Neural progenitor cell (in vitro differentiated cells): ENCODE measurements at regions not wholly inside any gene's neighbourhood (a gene's known extent, or its start where the extent isn't known, plus 50 kb on each side); places are given as distances from the start of the nearest gene placed in this dataset.
"Not testable (repeated sequence)": the region's sequence is repeated elsewhere in the genome, so short reads cannot be mapped to it uniquely, and the experiment has no call there.

Experiments used
- DNase-seq: peaks from one replicate; pipeline ENCODE4 v3.0.0-alpha.2; 2016; ENCODE audit warnings: low spot score
- H2AFZ ChIP-seq: fragments of 200-600 bp; sonication (generic); replicated peaks from 2 replicates; pipeline ENCODE4 v1.6.1; 2016; ENCODE audit warnings: antibody characterized with exemption
- H3F3A ChIP-seq: fragments of 200-600 bp; sonication (generic); 2 replicates; pipeline ENCODE4 v1.6.1; 2016; ENCODE audit warnings: antibody characterized with exemption, low read depth
- H3K27ac ChIP-seq: fragments of 200-600 bp; sonication (generic); 2 replicates; pipeline ENCODE4 v1.5.1; 2016; ENCODE audit warnings: mild to moderate bottlenecking
- H3K27me3 ChIP-seq: fragments of 200-600 bp; sonication (generic); 2 replicates; pipeline ENCODE4 v1.6.1; 2016; ENCODE audit warnings: mild to moderate bottlenecking, moderate library complexity
- H3K36me3 ChIP-seq: fragments of 200-600 bp; sonication (generic); 2 replicates; pipeline ENCODE4 v1.5.1; 2016
- H3K4me1 ChIP-seq: fragments of 200-600 bp; sonication (generic); 2 replicates; pipeline ENCODE4 v1.6.1; 2016; ENCODE audit warnings: mixed run types
- H3K4me2 ChIP-seq: fragments of 200-600 bp; sonication (generic); 2 replicates; pipeline ENCODE4 v1.6.1; 2016
- H3K4me3 ChIP-seq: fragments of 200-600 bp; sonication (generic); 2 replicates; pipeline ENCODE4 v1.5.1; 2016
- H3K79me2 ChIP-seq: fragments of 200-600 bp; sonication (generic); 2 replicates; pipeline ENCODE4 v1.6.1; 2016; ENCODE audit warnings: low read depth
- H3K9ac ChIP-seq: fragments of 200-600 bp; sonication (generic); 2 replicates; pipeline ENCODE4 v1.6.1; 2016
- H3K9me3 ChIP-seq: fragments of 200-600 bp; sonication (generic); 2 replicates; pipeline ENCODE4 v1.5.1; 2016; ENCODE audit warnings: low read depth
- H4K20me1 ChIP-seq: fragments of 200-600 bp; sonication (generic); 2 replicates; pipeline ENCODE4 v1.6.1; 2016; ENCODE audit warnings: low read depth
- H3K27ac Mint-ChIP-seq: 3 replicates; pipeline ENCODE4 v1.8.0; 2021; ENCODE audit warnings: mixed read lengths
- H3K27me3 Mint-ChIP-seq: 2 replicates; pipeline ENCODE4 v1.8.0; 2022; ENCODE audit warnings: low read depth, mild to moderate bottlenecking, inconsistent platforms, moderate library complexity, mixed read lengths; ENCODE audit not compliant: insufficient read depth
- H3K36me3 Mint-ChIP-seq: 3 replicates; pipeline ENCODE4 v1.8.0; 2021; ENCODE audit warnings: mixed read lengths
- H3K4me1 Mint-ChIP-seq: 3 replicates; pipeline ENCODE4 v1.8.0; 2021; ENCODE audit warnings: mixed read lengths
- H3K4me3 Mint-ChIP-seq: 3 replicates; pipeline ENCODE4 v1.8.0; 2021; ENCODE audit warnings: mild to moderate bottlenecking, moderate library complexity, mixed read lengths
- H3K9me3 Mint-ChIP-seq: 3 replicates; pipeline ENCODE4 v1.8.0; 2020; ENCODE audit warnings: mixed read lengths
- CTCF ChIP-seq: fragments of 200-600 bp; sonication (generic); IDR thresholded peaks from 2 replicates; pipeline ENCODE4 v1.5.1; 2017; ENCODE audit warnings: antibody characterized with exemption, mild to moderate bottlenecking
- EZH2 ChIP-seq: fragments of 200-600 bp; sonication (generic); IDR thresholded peaks from 2 replicates; pipeline ENCODE4 v1.6.1; 2017; ENCODE audit warnings: antibody characterized with exemption, mild to moderate bottlenecking, moderate library complexity
- EZH2phosphoT487 ChIP-seq: fragments of 200-600 bp; sonication (generic); IDR thresholded peaks from 2 replicates; pipeline ENCODE4 v1.6.1; 2017; ENCODE audit warnings: antibody characterized with exemption

GRCh38 chr3:5774337-5774736 is 586.8 kb downstream of the EDEM1 start:
- H3F3A ChIP-seq, result no peaks in the 10 kb centered on the region
- H3K9me3 Mint-ChIP-seq, result peaks cover 10% of the 10 kb centered on the region

DNA sequence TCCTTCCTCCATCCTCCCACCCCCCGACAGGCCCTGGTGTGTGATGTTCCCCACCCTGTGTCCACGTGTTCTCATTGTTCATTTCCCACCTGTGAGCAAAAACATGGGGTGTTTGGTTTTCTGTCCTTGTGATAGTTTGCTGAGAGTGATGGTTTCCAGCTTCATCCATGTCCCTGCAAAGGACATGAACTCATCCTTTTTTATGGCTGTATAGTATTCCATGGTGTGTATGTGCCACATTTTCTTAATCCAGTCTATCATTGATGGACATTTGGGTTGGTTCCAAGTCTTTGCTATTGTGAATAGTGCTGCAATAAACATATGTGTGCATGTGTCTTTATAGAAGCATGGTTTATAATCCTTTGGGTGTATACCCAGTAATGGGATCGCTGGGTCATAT is 587.6 kb downstream of the EDEM1 start:
- not testable (repeated sequence) for H3K9me3 Mint-ChIP-seq, H3K36me3 Mint-ChIP-seq, H2AFZ ChIP-seq, H3K9ac ChIP-seq, DNase-seq, H3K9me3 ChIP-seq, H3K27me3 ChIP-seq, H3K4me1 ChIP-seq, H3K36me3 ChIP-seq, H3F3A ChIP-seq, H3K27ac Mint-ChIP-seq, H3K4me1 Mint-ChIP-seq, H4K20me1 ChIP-seq, H3K27ac ChIP-seq, H3K4me3 ChIP-seq, H3K27me3 Mint-ChIP-seq, H3K79me2 ChIP-seq, H3K4me3 Mint-ChIP-seq, H3K4me2 ChIP-seq

More at GRCh38 chr3:5774337-5774736, 586.8 kb downstream of the EDEM1 start:
- H3K4me2 ChIP-seq, result no peak overlapping the region
- no peak overlapping the region for H3K4me3 Mint-ChIP-seq
- H3K27ac Mint-ChIP-seq, result no peak overlapping the region
- DNase-seq, result no peak
- no peaks in the 10 kb centered on the region for H3K9me3 ChIP-seq
- no peaks in the 10 kb centered on the region for H3K79me2 ChIP-seq
- no peak overlapping the region for H3K9ac ChIP-seq
- no peaks in the 10 kb centered on the region for H3K36me3 ChIP-seq
- no peaks in the 10 kb centered on the region for H3K27me3 Mint-ChIP-seq
- no peaks in the 10 kb centered on the region for H3K27me3 ChIP-seq
- no peaks in the 10 kb centered on the region for H3K36me3 Mint-ChIP-seq
- no peaks in the 10 kb centered on the region for H3K4me1 ChIP-seq
- H3K4me3 ChIP-seq, result no peak overlapping the region
- H4K20me1 ChIP-seq, result no peaks in the 10 kb centered on the region
- TF ChIP-seq CTCF (no peak), EZH2 (no peak), EZH2phosphoT487 (no peak)
- no peak overlapping the region for H2AFZ ChIP-seq
- H3K4me1 Mint-ChIP-seq, result no peaks in the 10 kb centered on the region
- no peak overlapping the region for H3K27ac ChIP-seq

- Mint-ChIP-seq H3K4me1 (peaks cover 8% of the 10 kb centered on the region), H3K27ac (no peak overlapping the region), H3K9me3 (no peaks in the 10 kb centered on the region), H3K27me3 (no peaks in the 10 kb centered on the region), H3K4me3 (no peak overlapping the region), H3K36me3 (no peaks in the 10 kb centered on the region)
- H3K4me3 ChIP-seq, result no peak overlapping the region
- H3K27ac ChIP-seq, result no peak overlapping the region
- H3K27me3 ChIP-seq, result no peaks in the 10 kb centered on the region
- no peaks in the 10 kb centered on the region for H3K9me3 ChIP-seq
- no peak overlapping the region for H3K4me2 ChIP-seq
- no peaks in the 10 kb centered on the region for H3K79me2 ChIP-seq
- H3K9ac ChIP-seq, result no peak overlapping the region
- no peak for DNase-seq
- no peaks in the 10 kb centered on the region for H3K4me1 ChIP-seq
- H4K20me1 ChIP-seq, result no peaks in the 10 kb centered on the region
- H2AFZ ChIP-seq, result no peak overlapping the region
- H3K36me3 ChIP-seq, result no peaks in the 10 kb centered on the region
- no peaks in the 10 kb centered on the region for H3F3A ChIP-seq
- TF ChIP-seq CTCF, result no peak
- TF ChIP-seq EZH2, result no peak
- no peak for TF ChIP-seq EZH2phosphoT487
Measured at GRCh38 chr3:5784690-5785089, 597.2 kb downstream of the EDEM1 start.

DNA sequence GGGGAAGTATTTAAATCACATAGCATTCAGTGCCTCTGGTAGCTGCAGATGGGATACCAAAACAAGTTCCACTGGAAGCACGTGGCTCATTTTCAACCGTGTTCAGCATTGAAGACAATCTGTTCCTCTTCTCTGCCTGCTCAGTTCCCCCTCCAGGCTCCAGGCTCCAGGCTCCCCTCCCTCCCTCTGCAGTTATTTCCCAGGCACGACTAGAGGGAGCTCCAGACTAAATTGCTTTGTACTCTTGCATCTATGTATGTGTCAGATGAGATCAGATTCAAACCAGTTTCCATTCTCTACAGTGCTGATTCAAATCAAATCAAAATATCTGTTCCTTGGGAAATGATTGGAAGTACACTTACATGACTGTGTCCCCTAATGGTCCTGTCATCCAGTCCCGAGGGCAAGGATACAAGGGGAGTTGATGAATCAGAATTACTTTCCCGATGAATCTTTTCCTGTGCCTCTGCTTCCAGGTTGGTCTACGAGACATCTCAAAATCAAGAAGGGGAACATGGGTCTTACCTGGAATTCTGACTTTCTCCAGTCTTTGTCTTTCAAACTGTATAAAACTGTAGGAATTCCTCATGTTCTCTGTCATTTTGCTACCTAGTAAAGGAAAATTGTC is 600.5 kb downstream of the EDEM1 start:
- no peak overlapping the region for H3K27ac ChIP-seq

More for the DNA sequence above, 600.5 kb downstream of the EDEM1 start:
- H3K9me3 Mint-ChIP-seq, result no peaks in the 10 kb centered on the region
- peaks cover 8% of the 10 kb centered on the region for H3K4me1 Mint-ChIP-seq
- Histone ChIP-seq H2AFZ (peak overlapping the region; percentile 81), H4K20me1 (no peaks in the 10 kb centered on the region), H3K79me2 (no peaks in the 10 kb centered on the region), H3K4me1 (no peaks in the 10 kb centered on the region), H3K9ac (no peak overlapping the region), H3K36me3 (no peaks in the 10 kb centered on the region), H3K27me3 (no peaks in the 10 kb centered on the region), H3K9me3 (no peaks in the 10 kb centered on the region), H3K4me2 (no peak overlapping the region), H3K4me3 (no peak overlapping the region), H3F3A (no peaks in the 10 kb centered on the region)
- peak; percentile 57 for DNase-seq
- no peaks in the 10 kb centered on the region for H3K27me3 Mint-ChIP-seq
- H3K36me3 Mint-ChIP-seq, result no peaks in the 10 kb centered on the region
- TF ChIP-seq EZH2, result no peak
- peak; percentile 62 for TF ChIP-seq CTCF
- no peak overlapping the region for H3K4me3 Mint-ChIP-seq
- H3K27ac Mint-ChIP-seq, result no peak overlapping the region
